Peyer's patch (tissue), 4 donors: ENCODE measurements at regions not wholly inside any gene's neighbourhood (a gene's known extent, or its start where the extent isn't known, plus 50 kb on each side); places are given as distances from the start of the nearest gene placed in this dataset.

Source experiments
- POLR2A ChIP-seq, 2 donors: fragments of 450-650 bp; IDR thresholded peaks; one replicate each; pipeline ENCODE4 v1.5.1; 2017; ENCODE audit warnings: antibody characterized with exemption in 2 of 2, mild to moderate bottlenecking in 2 of 2, moderate library complexity in 2 of 2
- TF ChIP-seq, protein P1 (sequence below), 6 experiments: fragments of 450-650 bp in 4 of 6; fragments of 200-600 bp in 2 of 6; sonication (generic) in 1 of 6; IDR thresholded peaks; one replicate each; pipeline ENCODE4 v1.5.1; 2017 to 2019; ENCODE audit warnings: antibody characterized with exemption in 6 of 6, mild to moderate bottlenecking in 3 of 6, moderate library complexity in 1 of 6

DNA sequence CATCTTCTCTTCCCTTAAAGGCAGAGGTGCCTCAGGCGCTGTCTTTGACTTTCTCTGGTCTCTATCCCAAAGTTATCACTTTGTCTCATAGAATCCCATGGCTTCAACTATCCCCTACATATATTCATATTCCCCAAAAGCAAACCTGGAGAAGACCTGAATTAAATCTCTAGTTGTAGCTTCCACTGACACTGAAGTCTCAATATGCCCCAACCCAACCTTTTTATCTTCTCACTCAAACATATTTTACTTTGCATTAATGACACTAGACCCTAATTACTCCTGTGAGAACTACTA is 354.5 kb upstream of the DUSP10 start:
- TF ChIP-seq, protein P1, sequence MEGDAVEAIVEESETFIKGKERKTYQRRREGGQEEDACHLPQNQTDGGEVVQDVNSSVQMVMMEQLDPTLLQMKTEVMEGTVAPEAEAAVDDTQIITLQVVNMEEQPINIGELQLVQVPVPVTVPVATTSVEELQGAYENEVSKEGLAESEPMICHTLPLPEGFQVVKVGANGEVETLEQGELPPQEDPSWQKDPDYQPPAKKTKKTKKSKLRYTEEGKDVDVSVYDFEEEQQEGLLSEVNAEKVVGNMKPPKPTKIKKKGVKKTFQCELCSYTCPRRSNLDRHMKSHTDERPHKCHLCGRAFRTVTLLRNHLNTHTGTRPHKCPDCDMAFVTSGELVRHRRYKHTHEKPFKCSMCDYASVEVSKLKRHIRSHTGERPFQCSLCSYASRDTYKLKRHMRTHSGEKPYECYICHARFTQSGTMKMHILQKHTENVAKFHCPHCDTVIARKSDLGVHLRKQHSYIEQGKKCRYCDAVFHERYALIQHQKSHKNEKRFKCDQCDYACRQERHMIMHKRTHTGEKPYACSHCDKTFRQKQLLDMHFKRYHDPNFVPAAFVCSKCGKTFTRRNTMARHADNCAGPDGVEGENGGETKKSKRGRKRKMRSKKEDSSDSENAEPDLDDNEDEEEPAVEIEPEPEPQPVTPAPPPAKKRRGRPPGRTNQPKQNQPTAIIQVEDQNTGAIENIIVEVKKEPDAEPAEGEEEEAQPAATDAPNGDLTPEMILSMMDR (IDR thresholded peaks at IDR 0.05), result no peak
- no peak for TF ChIP-seq POLR2A (IDR thresholded peaks at IDR 0.05)
